ENCODE measurements at regions not wholly inside any gene's neighbourhood (a gene's known extent, or its start where the extent isn't known, plus 50 kb on each side); places are given as distances from the start of the nearest gene placed in this dataset.
"Not testable (repeated sequence)": the region's sequence is repeated elsewhere in the genome, so short reads cannot be mapped to it uniquely, and the experiment has no call there.

- no peak overlapping the region for H3K4me3 ChIP-seq (ENCODE audit: low read depth, low read length)
- no peak for DNase-seq (ENCODE audit: low read depth)
- no peak for TF ChIP-seq CTCF (IDR thresholded peaks at IDR 0.05; ENCODE audit: low read depth, low read length, missing control alignments)
Measured at GRCh38 chr4:189204616-189205015, 736.1 kb upstream of the FRG1 start.

- TF ChIP-seq CTCF (IDR thresholded peaks at IDR 0.05; ENCODE audit: low read depth, low read length, missing control alignments), result no peak
- DNase-seq (ENCODE audit: low read depth), result no peak
- no peak overlapping the region for H3K4me3 ChIP-seq (ENCODE audit: low read depth, low read length)
Measured at GRCh38 chr4:189206953-189207352, 733.7 kb upstream of the FRG1 start.

GRCh38 chr4:189207872-189208271 lies 732.8 kb upstream of the FRG1 start:
- H3K4me3 ChIP-seq (ENCODE audit: low read depth, low read length), result no peak overlapping the region
- DNase-seq (ENCODE audit: low read depth), result no peak
- TF ChIP-seq CTCF (IDR thresholded peaks at IDR 0.05; ENCODE audit: low read depth, low read length, missing control alignments), result no peak

- no peak overlapping the region for H3K4me3 ChIP-seq (ENCODE audit: low read depth, low read length)
- no peak for DNase-seq (ENCODE audit: low read depth)
- TF ChIP-seq CTCF (IDR thresholded peaks at IDR 0.05; ENCODE audit: low read depth, low read length, missing control alignments), result no peak
Measured at GRCh38 chr4:189215574-189215973, 725.1 kb upstream of the FRG1 start.

GRCh38 chr4:189221691-189222090 lies 719.0 kb upstream of the FRG1 start:
- no peak overlapping the region for H3K4me3 ChIP-seq (ENCODE audit: low read depth, low read length)
- no peak for DNase-seq (ENCODE audit: low read depth)
- TF ChIP-seq CTCF (IDR thresholded peaks at IDR 0.05; ENCODE audit: low read depth, low read length, missing control alignments), result no peak

GRCh38 chr4:189228726-189229125 lies 711.9 kb upstream of the FRG1 start:
- TF ChIP-seq CTCF (IDR thresholded peaks at IDR 0.05; ENCODE audit: low read depth, low read length, missing control alignments), result no peak
- H3K4me3 ChIP-seq (ENCODE audit: low read depth, low read length), result no peak overlapping the region
- no peak for DNase-seq (ENCODE audit: low read depth)

- DNase-seq (ENCODE audit: low read depth), result no peak
- no peak overlapping the region for H3K4me3 ChIP-seq (ENCODE audit: low read depth, low read length)
- TF ChIP-seq CTCF (IDR thresholded peaks at IDR 0.05; ENCODE audit: low read depth, low read length, missing control alignments), result no peak
Measured at GRCh38 chr4:189232274-189232673, 708.4 kb upstream of the FRG1 start.

- DNase-seq (ENCODE audit: low read depth); H3K4me3 ChIP-seq (ENCODE audit: low read depth, low read length): not testable (repeated sequence)
Measured at GRCh38 chr4:189233754-189234153, 706.9 kb upstream of the FRG1 start.

GRCh38 chr4:189234948-189235347 lies 705.7 kb upstream of the FRG1 start:
- not testable (repeated sequence) for DNase-seq (ENCODE audit: low read depth); H3K4me3 ChIP-seq (ENCODE audit: low read depth, low read length)

Data from GM12864 (cell line).